ENCODE measurements at regions not wholly inside any gene's neighbourhood (a gene's known extent, or its start where the extent isn't known, plus 50 kb on each side); places are given as distances from the start of the nearest gene placed in this dataset.

DNA sequence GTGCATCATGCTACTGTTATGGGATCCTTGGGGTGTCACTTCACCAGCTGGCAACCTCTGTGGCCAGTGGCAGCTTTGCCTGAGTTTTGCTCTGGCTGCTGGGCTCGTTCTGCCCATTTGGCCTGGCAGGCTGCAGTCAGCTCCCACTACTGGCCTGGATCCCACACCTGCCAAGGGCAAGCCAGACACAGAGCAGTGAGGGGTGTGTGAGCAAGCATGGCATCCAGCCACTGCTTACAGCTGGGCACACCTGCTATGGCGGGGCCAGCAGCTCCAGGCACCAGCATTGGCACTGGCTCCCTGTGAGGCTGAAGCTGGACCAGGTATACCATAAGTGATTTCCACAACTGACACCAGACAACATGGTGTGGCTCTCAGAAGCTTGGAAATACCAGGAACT is 183.4 kb downstream of the NPFFR2 start:
- Histone ChIP-seq H4K91ac (replicated peaks; ENCODE audit: insufficient read length, low read length) (no peak overlapping the region), H3K23me2 (ENCODE audit: low read depth, low read length) (no peaks in the 10 kb centered on the region), H4K20me1 (replicated peaks in 1 of 2; ENCODE audit: control insufficient read depth in 1 of 2, insufficient read depth in 2 of 2, low read length in 2 of 2) (no peaks in the 10 kb centered on the region), H4K5ac (ENCODE audit: insufficient read length, low read depth, low read length) (no peak overlapping the region), H3K4me1 (replicated peaks in 1 of 4; ENCODE audit: control insufficient read depth in 3 of 4, insufficient read depth in 4 of 4, low read length in 3 of 4) (no peaks in the 10 kb centered on the region), H4K8ac (ENCODE audit: extremely low read depth, insufficient read depth, low read length) (no peak overlapping the region), H3K9me3 (ENCODE audit: insufficient read depth in 2 of 2, low read depth in 1 of 2, low read length in 1 of 2) (peaks cover 4 to 8% of the 10 kb centered on the region in 2 experiments; a peak in 1 of 4 replicates), H3K56ac (replicated peaks; ENCODE audit: insufficient read length, low read depth, low read length) (no peak overlapping the region), H2BK5ac (ENCODE audit: low read depth, low read length) (no peak overlapping the region), H2AFZ (ENCODE audit: low read length) (no peak overlapping the region), H3K4me3 (ENCODE audit: extremely low read depth in 1 of 4, insufficient read depth in 2 of 4, low read depth in 3 of 4, low read length in 4 of 4) (no peak overlapping the region), H3K36me3 (ENCODE audit: control insufficient read depth in 2 of 4, insufficient read depth in 4 of 4, low read length in 3 of 4) (no peaks in the 10 kb centered on the region), H3K23ac (ENCODE audit: insufficient read length) (no peak overlapping the region), H3K14ac (ENCODE audit: insufficient read length) (no peak overlapping the region), H3K4me2 (ENCODE audit: insufficient read depth in 1 of 2, low read depth in 2 of 2, low read length in 2 of 2) (no peak overlapping the region), H3K79me1 (ENCODE audit: low read depth, low read length) (no peaks in the 10 kb centered on the region), H2AK5ac (ENCODE audit: low read depth, low read length) (no peak overlapping the region), H2BK15ac (ENCODE audit: low read length) (no peak overlapping the region), H2BK120ac (replicated peaks; ENCODE audit: low read depth, low read length) (no peak overlapping the region), H3K79me2 (ENCODE audit: control insufficient read depth in 1 of 2, insufficient read depth in 2 of 2, low read length in 2 of 2) (no peaks in the 10 kb centered on the region), H2BK20ac (ENCODE audit: low read length) (no peak overlapping the region), H2BK12ac (ENCODE audit: low read depth, low read length) (no peak overlapping the region), H3K27me3 (replicated peaks in 1 of 4; ENCODE audit: control insufficient read depth in 3 of 4, extremely low read depth in 1 of 4, insufficient read depth in 3 of 4, low read length in 3 of 4) (no peaks in the 10 kb centered on the region), H3K4ac (replicated peaks; ENCODE audit: insufficient read length, low read depth, low read length) (no peak overlapping the region), H3K9ac (replicated peaks in 1 of 4; ENCODE audit: extremely low read depth in 1 of 4, low read depth in 3 of 4, low read length in 3 of 4) (no peak overlapping the region), H3K27ac (ENCODE audit: low read depth, low read length) (no peak overlapping the region), H3K18ac (ENCODE audit: extremely low read depth, low read length) (no peak overlapping the region)
- no peak for FAIRE-seq
- ChIA-PET POLR2A (ENCODE audit: partially characterized antibody) (no interaction called here), CTCF (ENCODE audit: partially characterized antibody) (interaction anchor here (1.2 kb wide), 1 partner anchor 20 kb away, joined by 3 read pairs; no protein-coding TSS in a partner anchor)
- WGBS, 2 experiments (ENCODE audit: extremely low coverage in 1 of 2, insufficient coverage in 1 of 2, insufficient read length in 1 of 2, insufficient replicate concordance in 2 of 2, low coverage in 1 of 2, low lambda C conversion rate in 2 of 2, missing lambda C conversion rate in 1 of 2), result 100% methylated on average over 2 of the region's 2 CpGs; no CpG with 5 or more reads in 1 of the 2 experiments
- DNase-seq (ENCODE audit: low read depth in 1 of 2, low spot score in 2 of 2), result no peak
- TF ChIP-seq TBP (IDR thresholded peaks at IDR 0.05; ENCODE audit: low read depth, low read length) (no peak), MAFK (IDR thresholded peaks at IDR 0.05; ENCODE audit: low read depth, low read length) (no peak), KDM4A (IDR thresholded peaks at IDR 0.05; ENCODE audit: low read depth, low read length, severe bottlenecking) (no peak), TEAD4 (IDR thresholded peaks at IDR 0.05; ENCODE audit: low read depth, low read length) (no peak), SP1 (IDR thresholded peaks at IDR 0.05; ENCODE audit: low read depth, low read length) (no peak), POU5F1 (IDR thresholded peaks at IDR 0.05; ENCODE audit: low read depth, low read length) (no peak), CEBPB (IDR thresholded peaks at IDR 0.05; ENCODE audit: low read depth, low read length) (no peak), RAD21 (IDR thresholded peaks at IDR 0.05 in 1 of 2, conservative IDR thresholded peaks at IDR 0.05 in 1 of 2; ENCODE audit: low read depth in 2 of 2, low read length in 2 of 2) (no peak), YY1 (IDR thresholded peaks at IDR 0.05; ENCODE audit: low read depth, low read length) (no peak), HDAC2 (IDR thresholded peaks at IDR 0.05; ENCODE audit: borderline replicate concordance in 1 of 2, low read depth in 2 of 2, low read length in 2 of 2) (no peak), HDAC6 (IDR thresholded peaks at IDR 0.05; ENCODE audit: low read depth, low read length) (no peak), EGR1 (IDR thresholded peaks at IDR 0.05; ENCODE audit: borderline replicate concordance, low read depth, low read length) (no peak), GABPA (IDR thresholded peaks at IDR 0.05; ENCODE audit: borderline replicate concordance, insufficient read depth, low read length) (no peak)

All from H1 (cell line).